SKM-1 (cell line): ENCODE measurements at regions not wholly inside any gene's neighbourhood (a gene's known extent, or its start where the extent isn't known, plus 50 kb on each side); places are given as distances from the start of the nearest gene placed in this dataset.

Experiments
- DNase-seq: peaks from one replicate; lab custom pipeline; 2025; ENCODE audit not compliant: unreplicated experiment; lab: John Stamatoyannopoulos, UW

DNA sequence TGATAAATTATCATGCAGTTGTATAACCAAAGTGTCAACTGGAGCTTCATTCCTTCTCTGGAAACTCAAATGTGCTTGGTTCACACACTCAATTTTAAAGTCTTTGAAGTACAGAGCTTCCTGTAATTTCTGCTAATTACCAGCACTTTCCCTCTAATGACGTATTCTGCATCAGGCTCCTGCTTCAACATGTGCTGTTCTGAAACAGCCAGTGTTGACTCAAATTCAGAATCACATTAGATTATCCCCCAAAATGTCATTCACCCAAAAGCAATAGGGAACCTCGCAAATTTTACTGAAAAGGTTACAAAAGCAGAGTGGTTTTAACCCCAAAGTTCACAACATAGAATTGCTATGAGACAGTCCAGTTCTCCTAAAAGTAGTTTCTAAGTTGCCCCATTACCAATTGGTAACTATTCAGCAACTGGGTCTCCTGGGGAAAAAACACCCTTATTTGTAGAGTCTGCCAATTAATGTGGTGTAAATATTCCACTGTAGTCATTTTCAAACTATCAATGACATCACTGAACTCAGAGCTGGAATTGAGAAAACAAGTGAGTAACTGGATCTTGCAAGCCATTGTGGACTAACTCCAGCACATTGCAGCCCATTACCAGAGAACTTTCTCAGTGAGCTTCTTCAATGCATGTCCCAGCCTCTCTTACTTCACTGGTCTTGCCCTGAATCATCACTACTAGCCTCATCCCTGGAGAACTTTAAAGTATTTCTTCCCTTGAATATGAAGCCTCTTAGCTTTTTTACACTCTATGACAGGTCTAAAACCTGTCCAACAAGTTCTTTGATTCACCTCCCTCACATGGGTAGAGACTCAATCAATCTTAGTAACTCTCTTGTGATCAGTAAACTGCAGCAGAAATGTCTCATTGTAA lies 955.4 kb downstream of the EFNB2 start:
- no peak for DNase-seq

DNA sequence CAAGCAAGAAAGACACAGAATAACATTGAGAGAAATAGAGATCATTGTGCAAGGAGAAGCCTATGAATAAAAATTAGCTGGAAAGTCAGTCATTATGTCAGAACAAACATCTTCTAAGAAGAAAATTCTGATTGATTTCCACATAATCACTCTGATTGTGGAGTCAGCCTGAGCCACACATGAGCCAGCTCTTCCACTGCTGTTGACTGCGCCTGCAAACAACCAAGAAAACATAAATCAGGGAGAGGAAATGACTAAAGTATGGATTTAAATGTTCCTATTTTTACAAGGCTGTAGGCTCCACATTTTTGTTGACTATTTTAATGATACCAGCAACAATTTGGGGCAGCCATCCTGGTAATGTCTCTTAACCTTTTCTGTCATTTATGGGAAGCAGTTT lies 962.3 kb downstream of the EFNB2 start:
- no peak for DNase-seq

DNA sequence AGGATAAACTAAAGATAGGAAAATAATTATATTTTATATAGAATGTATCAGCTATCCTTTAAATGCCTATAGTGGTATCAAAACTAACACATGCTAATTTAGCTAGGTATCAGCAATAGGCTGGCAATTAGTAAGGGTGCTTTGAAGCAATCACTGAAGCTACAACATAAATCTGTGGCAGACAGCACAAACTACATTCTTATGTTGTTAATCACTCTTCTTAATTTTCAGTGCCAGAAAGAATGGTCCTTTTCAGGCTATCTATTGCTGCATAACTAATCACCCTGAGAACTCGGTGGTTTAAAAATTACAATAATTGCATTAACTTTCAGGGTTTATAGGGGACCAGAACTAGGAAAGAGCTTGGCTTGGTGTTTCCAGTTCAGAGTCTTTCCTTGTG lies 963.1 kb downstream of the EFNB2 start:
- DNase-seq: no peak

DNA sequence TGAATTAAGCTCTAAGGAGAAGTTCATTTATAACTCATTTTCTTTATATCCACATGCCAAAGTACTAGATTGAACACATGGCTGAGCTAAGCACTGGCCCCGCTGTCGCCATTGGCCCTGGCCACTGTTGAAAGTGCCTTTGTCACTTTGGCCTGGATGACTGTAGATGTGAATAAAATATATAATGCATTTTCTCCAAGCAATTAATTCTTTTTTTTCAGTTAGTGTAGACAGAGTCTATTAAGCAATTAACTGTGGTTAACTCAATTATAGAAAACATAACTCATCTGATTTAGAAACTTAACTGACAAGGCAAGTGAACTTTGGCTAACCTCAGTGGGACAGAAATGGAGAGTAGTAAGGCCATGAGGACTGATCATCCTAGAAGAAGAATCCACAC lies 965.6 kb downstream of the EFNB2 start:
- DNase-seq: no peak

DNA sequence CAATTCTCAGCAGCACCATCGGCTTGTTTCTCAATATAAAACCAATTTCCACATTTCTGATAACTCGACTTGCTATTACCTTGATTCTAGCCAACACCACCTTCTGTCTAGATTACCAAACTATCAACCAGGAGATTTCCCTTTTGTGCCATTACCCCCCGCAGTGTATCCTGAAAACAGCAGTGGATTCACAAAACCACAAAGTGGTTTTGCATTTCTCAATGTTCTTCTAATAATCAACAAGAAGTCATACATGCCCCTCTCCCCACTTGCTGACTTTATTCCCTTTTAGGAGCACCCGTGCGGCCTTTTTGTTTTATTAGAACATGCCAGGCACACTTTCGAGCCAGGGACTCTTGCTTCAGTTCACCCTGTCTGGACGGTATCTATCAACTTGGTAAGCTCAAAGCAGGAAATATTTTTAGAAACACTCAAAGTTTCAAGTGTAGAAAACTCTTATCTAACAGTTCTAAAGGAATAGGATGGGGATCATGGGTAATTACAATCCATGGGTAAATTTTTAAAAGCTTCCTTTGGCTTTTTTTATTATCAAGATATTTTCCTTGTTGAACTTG lies 967.4 kb downstream of the EFNB2 start:
- DNase-seq: no peak

DNA sequence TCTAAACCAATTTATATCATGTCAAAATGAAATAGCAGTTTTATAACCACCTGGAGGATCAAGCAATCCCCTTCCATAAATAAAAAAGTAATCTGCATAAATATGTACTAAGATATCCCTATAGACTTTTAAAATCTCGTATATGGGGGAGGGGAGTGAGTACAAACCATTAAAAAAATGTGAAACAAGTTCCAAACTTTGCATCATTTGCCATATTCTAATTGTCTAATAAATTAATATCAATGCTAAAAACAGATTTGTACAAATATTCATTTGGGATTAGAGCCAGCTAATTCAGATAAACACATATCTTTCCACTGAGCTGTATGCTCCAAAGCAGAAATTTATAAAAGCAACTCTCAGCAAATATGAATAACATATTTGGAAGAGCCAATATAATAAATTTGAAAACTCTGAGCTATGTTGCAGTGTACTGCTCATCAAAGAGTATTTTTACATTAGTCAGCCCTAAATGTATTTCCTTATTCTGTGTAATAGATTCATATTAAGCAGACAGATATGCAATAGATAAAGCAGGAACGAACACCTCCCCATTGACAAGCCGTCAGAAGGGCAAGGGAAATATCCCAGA lies 970.2 kb downstream of the EFNB2 start:
- DNase-seq: no peak

DNA sequence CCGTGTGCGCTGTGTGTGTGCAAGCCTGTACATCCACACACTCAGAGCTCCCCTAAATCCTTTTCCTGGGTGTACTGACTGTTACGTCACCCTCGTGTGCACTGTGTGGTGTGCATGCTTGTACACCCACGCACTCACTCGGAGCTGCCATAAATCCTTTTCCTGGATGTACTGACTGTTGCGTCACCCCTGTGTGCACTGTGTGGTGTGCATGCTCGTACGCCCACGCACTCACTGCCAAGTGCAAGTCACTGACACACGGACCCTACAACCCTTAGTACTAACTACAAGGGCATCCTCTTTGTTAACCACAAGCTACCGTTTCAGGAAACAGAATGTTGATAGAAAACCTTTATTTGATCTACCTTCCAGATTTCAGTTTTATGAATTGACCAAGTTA lies 983.4 kb downstream of the EFNB2 start:
- DNase-seq: no peak

DNA sequence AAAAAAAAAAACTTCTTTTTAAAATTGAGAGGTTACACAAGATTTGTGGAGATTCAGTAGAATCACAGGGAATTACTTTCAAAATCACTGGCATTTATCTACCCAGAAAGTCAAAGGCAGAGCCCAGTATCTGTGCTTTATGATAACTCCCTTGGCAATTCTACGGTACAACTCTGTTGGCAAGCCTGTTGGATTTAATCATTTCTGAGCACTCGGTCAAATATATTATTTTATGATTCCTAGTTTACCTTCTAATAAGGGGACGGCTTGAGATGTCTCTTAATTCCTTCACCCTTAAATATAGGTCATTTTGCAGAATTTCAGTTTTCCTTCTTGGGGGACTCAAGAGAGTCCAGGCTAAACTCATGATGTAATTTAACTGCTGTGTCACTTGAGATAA lies 987.6 kb downstream of the EFNB2 start:
- DNase-seq: no peak

DNA sequence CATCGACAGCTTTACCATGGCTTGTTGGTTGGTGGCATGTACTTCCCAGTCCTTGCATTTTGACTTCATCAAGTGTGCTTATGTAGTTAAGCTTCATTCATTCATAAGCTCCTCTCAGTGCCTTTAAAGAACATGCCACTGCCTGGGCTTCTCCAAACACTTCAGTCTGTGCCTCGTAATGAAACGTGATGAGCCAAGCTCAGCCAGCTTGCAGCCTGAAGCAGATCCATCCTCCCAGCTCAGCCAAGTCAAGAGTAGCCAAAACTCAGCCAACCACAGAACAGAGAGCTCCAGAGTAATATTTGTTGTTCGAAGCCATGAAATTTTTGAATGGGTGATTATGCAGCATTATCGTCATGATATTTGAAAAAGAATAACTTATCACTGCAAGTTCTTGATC lies 989.7 kb downstream of the EFNB2 start:
- no peak for DNase-seq

DNA sequence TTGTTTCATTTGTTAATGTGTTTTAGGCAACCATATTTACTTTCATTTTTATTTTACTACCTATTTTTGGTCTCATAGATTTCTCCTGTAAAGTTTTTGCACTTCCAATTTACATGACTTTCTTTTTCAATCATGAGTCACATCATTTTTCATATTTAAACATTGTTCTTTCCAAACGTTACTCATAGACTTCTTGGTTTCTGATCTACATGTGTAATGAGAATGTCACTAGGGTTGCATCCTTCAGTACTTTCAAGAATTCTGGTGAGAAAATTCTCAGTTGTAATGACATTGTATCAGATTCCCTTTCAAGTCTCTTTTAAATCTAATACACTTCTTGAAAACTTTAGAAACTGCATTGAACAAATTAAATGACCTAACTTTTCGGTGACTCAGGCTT lies 991.7 kb downstream of the EFNB2 start:
- no peak for DNase-seq

DNA sequence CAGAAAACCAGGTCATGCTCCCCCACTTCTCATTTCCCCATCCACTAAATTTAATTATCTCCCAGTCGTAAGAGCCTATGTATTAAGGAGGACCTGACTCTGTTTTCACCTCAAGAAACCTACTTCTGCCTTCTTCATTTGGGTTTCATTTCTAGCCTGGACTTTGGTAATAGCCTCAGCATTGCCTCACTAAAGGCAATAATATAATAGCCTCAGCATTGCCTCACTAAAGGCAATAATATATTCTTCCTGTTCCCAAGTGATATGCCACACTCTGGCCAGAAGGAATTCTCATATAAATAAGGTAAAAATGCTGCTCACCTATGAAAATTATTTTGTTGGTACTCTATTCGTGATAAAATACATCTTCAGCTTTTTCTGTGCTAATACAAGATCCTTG lies 993.9 kb downstream of the EFNB2 start:
- DNase-seq: no peak

DNA sequence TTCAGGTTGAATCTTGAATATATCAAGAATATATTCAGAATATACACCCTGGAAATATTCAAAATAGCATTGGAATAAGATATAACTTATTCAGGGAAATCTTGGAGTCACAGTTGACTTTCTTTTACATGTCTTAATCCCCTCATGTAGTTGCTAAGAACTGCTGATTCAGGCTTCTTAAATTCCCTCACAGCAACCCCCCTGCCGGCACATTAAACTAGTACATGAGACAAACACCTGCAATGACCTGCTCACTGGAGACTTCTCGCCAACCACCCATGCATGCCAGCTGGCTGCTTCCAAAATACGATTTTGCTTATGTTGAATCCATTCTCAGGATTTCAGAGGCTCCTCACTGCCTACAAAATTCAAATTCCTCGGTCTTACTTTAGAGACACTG lies 997.1 kb downstream of the EFNB2 start:
- DNase-seq: no peak

DNA sequence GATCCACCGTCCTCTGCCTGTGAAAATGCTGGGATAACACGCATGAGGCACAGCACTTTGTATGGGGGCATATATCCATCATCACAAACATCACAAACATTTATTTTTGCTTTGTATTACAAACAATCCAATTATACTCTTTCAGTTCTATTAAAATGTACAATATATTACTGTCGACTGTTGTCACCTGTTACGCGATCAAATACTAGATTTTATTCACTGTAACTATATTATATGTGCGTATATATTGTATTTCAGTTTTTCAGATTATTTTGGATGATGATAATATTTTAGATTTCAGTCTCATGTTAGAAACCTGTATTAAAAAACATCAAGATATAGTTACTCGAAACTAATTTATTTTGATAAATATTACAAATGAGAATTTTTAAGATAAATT lies 998.3 kb downstream of the EFNB2 start:
- no peak for DNase-seq

DNA sequence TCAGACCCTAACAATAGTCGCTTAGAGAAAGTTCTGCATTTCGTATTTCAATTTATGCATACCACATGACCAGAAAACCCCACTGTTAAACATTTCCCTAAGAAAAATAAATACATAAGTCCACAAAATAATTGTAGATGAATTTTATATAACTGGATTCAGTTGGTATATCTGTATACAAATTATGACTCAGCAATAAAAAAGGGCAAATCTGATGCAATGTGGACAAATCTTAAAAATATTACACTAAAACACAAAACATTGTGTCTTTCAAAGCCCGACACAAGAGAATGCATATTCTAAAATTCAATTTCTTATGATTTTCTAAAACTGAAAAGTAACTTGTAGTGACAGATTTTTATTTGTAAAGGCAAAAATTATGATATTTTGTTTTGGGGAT lies 1005.0 kb downstream of the EFNB2 start:
- no peak for DNase-seq

DNA sequence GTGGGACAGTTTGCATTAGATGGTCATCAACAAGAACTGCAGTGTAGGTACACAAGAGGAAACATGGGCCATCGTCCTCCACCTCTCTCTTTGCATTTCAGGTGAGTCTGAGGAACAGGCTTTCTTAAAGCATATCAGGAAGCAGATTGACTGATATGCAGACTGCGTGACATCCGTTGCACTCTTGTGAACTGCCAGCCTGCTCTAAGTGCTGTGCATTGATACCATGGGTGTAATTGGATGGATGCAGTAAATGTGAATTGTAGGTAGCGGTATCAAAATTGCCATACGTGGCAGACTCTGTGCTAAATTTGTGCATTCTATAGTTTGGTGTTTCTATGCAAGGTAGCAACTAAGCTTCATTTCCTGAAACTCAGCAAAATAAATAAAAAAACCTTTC lies 1008.3 kb downstream of the EFNB2 start:
- no peak for DNase-seq

DNA sequence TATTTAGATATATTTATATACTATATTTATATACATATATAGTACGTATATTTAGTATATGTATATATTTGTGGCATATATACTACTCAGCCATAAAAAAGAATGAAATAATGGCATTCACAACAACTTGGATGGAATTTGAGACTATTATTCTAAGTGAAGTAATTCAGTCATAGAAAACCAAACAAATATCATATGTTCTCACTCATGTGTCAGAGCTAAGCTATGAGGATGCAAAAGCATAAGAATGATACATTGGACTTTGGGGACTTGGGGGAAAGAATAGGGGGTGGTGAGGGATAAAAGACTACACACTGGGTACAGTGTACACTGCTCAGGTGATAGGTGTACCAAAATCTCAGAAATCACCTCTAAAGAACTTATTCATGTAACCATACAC lies 1015.7 kb downstream of the EFNB2 start:
- no peak for DNase-seq

DNA sequence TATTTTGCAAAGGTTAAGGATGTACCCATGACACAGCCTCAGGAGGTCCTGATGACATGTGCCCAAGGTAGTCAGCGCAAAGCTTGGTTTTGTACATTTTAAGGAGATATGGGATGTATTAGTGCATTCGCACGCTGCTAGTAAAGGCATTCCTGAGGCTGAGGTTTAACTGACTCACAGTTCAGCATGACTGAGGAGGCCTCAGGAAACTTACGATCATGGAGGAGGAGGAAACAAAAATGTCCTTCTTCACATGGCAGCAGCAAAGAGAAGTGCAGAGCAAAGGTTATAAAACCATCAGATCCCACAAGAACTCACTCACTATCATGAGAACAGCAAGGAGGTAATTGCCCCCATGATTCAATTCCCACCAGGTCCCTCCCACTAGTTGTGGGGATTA lies 1017.4 kb downstream of the EFNB2 start:
- no peak for DNase-seq

DNA sequence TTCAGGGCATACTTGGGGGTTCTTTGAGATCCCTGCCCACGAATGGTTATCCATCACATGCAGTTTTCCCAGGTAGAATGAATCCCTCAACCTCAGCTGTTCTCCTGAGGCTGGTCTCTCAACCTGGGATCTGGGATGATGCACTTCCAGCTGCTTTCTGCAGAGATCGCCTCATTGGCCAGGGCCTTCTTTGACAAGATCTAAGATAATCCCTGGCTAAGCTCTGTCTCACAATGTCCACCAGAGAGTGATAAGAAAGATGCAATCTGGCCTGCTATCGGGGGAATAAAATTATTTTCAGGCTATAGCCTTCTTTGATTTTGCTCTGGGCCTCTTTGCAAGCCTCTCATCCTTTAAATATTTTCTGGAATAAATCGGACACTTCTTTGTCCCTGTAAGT lies 1021.1 kb downstream of the EFNB2 start:
- no peak for DNase-seq

DNA sequence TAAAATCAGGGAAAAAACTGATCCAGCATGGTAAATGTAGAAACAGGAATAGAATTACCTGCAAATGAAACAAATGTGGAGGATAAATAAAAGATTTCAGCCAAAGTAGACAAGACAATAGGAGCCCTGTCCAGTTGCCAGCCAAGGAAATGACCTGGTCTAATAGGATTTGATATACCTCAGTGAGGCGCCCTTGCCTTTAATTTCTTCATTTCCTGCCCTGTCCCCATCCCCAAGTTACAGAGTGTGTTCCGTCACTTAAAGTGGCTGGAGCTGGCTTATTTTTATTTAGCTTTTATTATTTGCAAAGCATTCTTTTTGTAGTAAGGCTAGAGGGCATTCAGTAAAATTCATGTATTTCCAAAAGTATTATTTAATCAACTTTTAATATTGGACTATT lies 1022.0 kb downstream of the EFNB2 start:
- no peak for DNase-seq

DNA sequence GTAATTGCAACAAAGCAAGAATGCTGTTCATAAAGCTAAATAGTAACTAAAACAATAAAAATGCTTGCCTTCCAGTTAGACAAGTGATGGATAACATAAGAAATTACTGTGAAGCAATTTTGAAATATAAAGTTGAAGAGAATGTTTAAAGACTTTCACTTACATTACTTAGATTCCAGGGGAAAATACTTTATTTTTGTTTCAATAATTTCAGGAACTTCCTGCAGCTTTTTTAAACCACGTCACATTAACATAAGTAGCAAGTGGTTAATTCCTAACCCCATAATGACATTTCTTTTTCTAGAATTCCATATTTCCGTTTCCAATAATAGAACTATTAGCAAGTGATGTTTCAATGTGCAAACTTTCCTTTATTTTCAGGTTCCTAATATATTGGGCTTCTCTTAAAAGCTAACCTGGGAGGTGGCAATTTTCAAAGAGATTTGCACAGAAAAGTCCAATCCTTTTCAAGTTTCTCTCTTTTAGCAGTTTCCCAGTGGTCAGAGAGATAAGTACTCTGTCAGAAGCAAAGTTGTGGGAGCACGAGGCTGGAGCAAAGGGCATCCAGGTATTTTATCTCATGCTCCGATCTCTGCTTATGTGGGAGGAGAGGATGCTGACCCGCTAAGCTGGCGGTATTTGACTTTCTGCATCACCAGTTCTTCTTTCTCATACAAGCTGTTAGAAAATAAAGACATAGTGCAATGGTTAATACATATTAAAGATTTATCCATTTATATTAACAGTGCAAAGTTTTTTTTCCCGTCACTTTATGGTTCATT lies 1025.3 kb downstream of the EFNB2 start:
- no peak for DNase-seq

DNA sequence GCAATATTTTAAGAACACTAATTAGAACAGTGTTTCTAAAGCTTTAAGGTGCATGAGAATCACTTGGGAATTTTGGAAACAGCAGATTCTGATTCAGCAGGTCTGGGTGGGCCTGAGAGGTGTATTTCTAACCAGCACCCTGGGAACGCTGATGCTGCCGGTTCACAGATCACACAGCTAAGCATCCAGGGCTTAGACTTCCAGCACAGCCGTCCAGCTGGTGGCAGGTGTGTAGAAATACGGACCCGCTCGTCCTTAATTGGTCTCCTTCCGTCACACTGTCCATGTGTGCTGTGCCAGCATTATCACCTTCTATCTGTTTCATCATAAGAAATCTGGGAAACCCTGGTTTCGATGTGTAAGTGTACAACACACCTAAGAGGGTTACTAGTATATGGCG lies 1029.0 kb downstream of the EFNB2 start:
- DNase-seq: no peak

DNA sequence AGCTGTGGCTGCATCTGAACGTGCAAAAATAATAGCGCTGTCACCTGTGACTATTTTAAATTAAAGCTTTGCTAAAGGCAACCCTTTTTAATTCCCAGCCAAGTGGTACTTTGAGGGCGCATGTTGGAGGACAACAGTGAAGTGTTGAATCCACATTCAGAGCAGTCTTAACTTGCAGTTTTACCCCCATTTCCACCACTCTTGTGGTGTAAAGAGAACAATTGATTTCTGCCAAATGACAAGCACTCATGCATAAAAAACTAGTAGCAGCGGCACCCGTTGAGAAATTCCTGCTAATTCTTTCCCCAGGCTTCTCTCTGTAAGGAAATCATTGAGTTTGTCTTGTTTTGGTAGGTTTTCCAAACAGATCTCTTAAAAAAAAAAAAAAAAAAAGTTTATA lies 1033.3 kb downstream of the EFNB2 start:
- DNase-seq: no peak
